Left lung (tissue), 4 donors: ENCODE measurements at regions not wholly inside any gene's neighbourhood (a gene's known extent, or its start where the extent isn't known, plus 50 kb on each side); places are given as distances from the start of the nearest gene placed in this dataset.

ENCODE experiments used
- ATAC-seq: fragments of 200-7000 bp; cut with Tn5 transposase; one replicate; pipeline ENCODE4 v1.9.1; 2020; ENCODE audit warnings: moderate library complexity
- DNase-seq, 4 donors: peaks; one replicate each; pipeline ENCODE4 v3.0.0-alpha.2; 2013 to 2020
- H3K27ac ChIP-seq, 2 donors: fragments of 200-600 bp; sonication (generic) in 1 of 2; one replicate each; pipeline versions ENCODE4 v1.5.0 to v1.8.0; 2020 to 2021
- H3K27me3 ChIP-seq, 2 donors: fragments of 200-600 bp; sonication (generic) in 1 of 2; one replicate each; pipeline versions ENCODE4 v1.5.0 to v1.8.0; 2020 to 2021
- H3K36me3 ChIP-seq, 2 donors: fragments of 200-600 bp; sonication (generic) in 1 of 2; one replicate each; pipeline versions ENCODE4 v1.5.0 to v1.8.0; 2020 to 2021
- H3K4me1 ChIP-seq, 2 donors: fragments of 200-600 bp; one replicate each; pipeline ENCODE4 v1.8.0; 2021
- H3K4me3 ChIP-seq, 2 donors: fragments of 200-600 bp; sonication (generic) in 1 of 2; one replicate each; pipeline versions ENCODE4 v1.5.0 to v1.8.0; 2020 to 2021; ENCODE audit warnings: mild to moderate bottlenecking in 1 of 2
- H3K9me3 ChIP-seq, 2 donors: fragments of 200-600 bp; sonication (generic) in 1 of 2; one replicate each; pipeline versions ENCODE4 v1.5.0 to v1.8.0; 2020 to 2021
- CTCF ChIP-seq, 2 donors: fragments of 200-600 bp; sonication (generic) in 1 of 2; IDR thresholded peaks; one replicate each; pipeline versions ENCODE4 v1.5.0 to v1.8.0; 2021; ENCODE audit warnings: antibody characterized with exemption in 2 of 2
- intact Hi-C, 2 donors: fragments of 100-400 bp; cut with DNase I; formaldehyde crosslinking; loops; one replicate each; pipeline versions ENCODE4 v1.11.2 to v1.14.2; 2022
- donor health status: DM: no; HTN: yes; CAD: no.
- donor health status: DM: no; HTN: no; CAD: no.

- peaks cover 0 to 4% of the 10 kb centered on the region in 2 donors for H3K9me3 ChIP-seq
- H3K4me1 ChIP-seq, result no peaks in the 10 kb centered on the region
- no peak for ATAC-seq
- DNase-seq, result no peak
- H3K36me3 ChIP-seq, result no peaks in the 10 kb centered on the region
- no peak for TF ChIP-seq CTCF (IDR thresholded peaks at IDR 0.05)
- H3K27me3 ChIP-seq, result no peaks in the 10 kb centered on the region
- no peak overlapping the region for H3K4me3 ChIP-seq
- no peak overlapping the region for H3K27ac ChIP-seq
- intact Hi-C loops, result no loop called here
Observed at GRCh38 chr5:3265131-3265885, 330.3 kb upstream of the IRX1 start.

DNA sequence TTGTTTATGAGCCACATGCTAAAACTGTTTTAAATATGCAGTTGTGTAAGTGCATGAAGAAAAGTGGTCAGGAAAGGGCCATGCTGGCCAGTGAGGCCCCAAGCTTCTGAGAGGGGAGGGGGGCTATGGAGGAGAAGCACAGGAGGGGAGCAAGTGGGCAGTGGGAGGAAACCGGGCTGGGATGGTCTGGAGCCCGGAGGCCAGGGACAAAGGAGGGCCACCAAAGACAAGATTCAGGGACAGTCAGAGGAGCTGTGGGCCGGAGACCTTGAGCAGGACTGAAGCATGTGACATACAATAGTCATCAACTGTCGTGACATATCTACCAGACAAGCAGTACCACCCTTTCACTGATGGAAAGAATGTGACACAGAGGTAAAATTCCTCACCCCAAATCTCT lies 333.2 kb upstream of the IRX1 start:
- no peak for ATAC-seq
- intact Hi-C loops, result no loop called here
- no peak for TF ChIP-seq CTCF (IDR thresholded peaks at IDR 0.05)
- no peaks in the 10 kb centered on the region for H3K27me3 ChIP-seq
- H3K4me1 ChIP-seq, result no peaks in the 10 kb centered on the region
- no peak overlapping the region for H3K4me3 ChIP-seq
- peaks cover 0 to 4% of the 10 kb centered on the region in 2 donors for H3K9me3 ChIP-seq
- no peaks in the 10 kb centered on the region for H3K36me3 ChIP-seq
- no peak overlapping the region for H3K27ac ChIP-seq
- no peak for DNase-seq

DNA sequence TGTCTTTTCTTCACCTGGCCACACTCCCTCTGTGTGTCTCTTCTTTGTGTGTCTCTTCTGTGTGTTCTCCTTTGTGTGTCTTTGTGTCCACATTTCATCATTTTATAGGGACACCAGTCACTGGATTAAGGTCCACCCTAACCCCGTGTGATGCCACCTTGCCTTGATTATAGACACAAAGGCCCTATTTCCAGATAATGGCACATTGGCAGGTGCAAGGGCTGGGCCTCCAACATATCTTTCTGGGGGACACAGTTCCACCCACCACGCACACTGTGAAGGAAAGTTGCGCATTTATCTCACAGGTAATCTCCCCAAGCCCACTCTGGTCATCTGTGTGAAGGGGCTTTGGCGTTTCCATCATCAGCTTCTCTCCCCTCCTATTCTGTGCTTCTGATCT lies 334.6 kb upstream of the IRX1 start:
- intact Hi-C loops, result no loop called here
- Histone ChIP-seq H3K27me3 (no peaks in the 10 kb centered on the region), H3K4me1 (no peaks in the 10 kb centered on the region), H3K27ac (no peak overlapping the region), H3K36me3 (no peaks in the 10 kb centered on the region), H3K4me3 (no peak overlapping the region), H3K9me3 (peaks cover 0 to 4% of the 10 kb centered on the region in 2 donors)
- ATAC-seq (no peak), DNase-seq (no peak)
- no peak for TF ChIP-seq CTCF (IDR thresholded peaks at IDR 0.05)

DNA sequence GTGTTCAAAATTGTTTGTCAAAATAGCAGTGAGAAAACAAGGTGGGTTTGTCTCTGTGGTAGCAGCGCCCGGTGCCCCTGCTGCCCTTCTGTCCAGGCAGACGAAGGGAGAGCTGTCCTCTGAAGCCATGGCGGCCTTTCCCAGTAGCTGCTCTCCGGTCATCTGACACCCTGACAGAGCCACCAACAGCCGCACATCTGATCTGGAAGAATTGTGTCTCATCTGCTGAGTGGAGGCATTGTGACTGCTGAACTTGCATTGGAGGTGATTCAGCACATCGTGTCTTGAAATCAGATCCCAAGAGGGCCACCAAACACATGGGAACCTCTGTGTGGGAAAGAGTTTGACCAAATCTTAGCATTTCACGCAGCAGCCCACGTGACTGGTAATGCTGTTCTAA lies 337.6 kb upstream of the IRX1 start:
- H3K4me1 ChIP-seq, result no peaks in the 10 kb centered on the region
- intact Hi-C loops, result no loop called here
- DNase-seq (no peak), ATAC-seq (no peak)
- H3K36me3 ChIP-seq, result no peaks in the 10 kb centered on the region
- peaks cover 0 to 4% of the 10 kb centered on the region in 2 donors for H3K9me3 ChIP-seq
- H3K4me3 ChIP-seq, result no peak overlapping the region
- H3K27me3 ChIP-seq, result no peaks in the 10 kb centered on the region
- no peak overlapping the region for H3K27ac ChIP-seq
- no peak for TF ChIP-seq CTCF (IDR thresholded peaks at IDR 0.05)

DNA sequence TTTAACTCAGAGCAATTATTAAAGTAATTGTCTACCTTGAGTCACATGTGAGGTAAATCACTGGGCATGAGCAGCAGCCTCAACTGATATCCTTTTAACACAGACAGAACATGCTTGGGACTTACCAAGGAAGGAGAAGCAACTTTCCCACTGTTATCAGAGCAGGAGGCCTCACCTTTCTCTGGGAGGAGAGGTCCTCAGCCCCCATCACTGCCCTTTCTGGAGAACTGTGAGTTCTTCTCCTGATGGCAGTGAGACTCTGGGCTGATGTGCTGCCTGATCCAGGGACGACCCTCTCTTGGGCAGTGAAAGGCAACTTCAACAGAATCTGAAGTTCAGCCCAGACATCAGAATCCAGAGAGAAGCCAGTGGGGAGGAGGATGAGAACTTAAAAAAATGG lies 343.4 kb upstream of the IRX1 start:
- Histone ChIP-seq H3K27me3 (peaks cover 0 to 4% of the 10 kb centered on the region in 2 donors), H3K9me3 (peaks cover 0 to 2% of the 10 kb centered on the region in 2 donors), H3K4me3 (no peak overlapping the region), H3K4me1 (no peaks in the 10 kb centered on the region), H3K27ac (no peak overlapping the region), H3K36me3 (no peaks in the 10 kb centered on the region)
- no peak for TF ChIP-seq CTCF (IDR thresholded peaks at IDR 0.05)
- ATAC-seq (no peak), DNase-seq (no peak)
- intact Hi-C loops, result no loop called here
